ENCODE measurements at regions not wholly inside any gene's neighbourhood (a gene's known extent, or its start where the extent isn't known, plus 50 kb on each side); places are given as distances from the start of the nearest gene placed in this dataset.
A peak's percentile ranks its signal among the peaks of the same experiment; 100 is the strongest.
"Not testable (repeated sequence)": the region's sequence is repeated elsewhere in the genome, so short reads cannot be mapped to it uniquely, and the experiment has no call there.

- Histone ChIP-seq H3K4me1 (no peaks in the 10 kb centered on the region), H3K4me3 (no peak overlapping the region), H3K27me3 (no peaks in the 10 kb centered on the region), H3K27ac (no peak overlapping the region), H3K36me3 (no peaks in the 10 kb centered on the region), H3K9me3 (no peaks in the 10 kb centered on the region)
- ATAC-seq (ENCODE audit: low FRiP score in 2 of 2) = no peak
- WGBS, 2 donors = 60 to 67% methylated on average over 2 of the region's 2 CpGs
- no peak for DNase-seq
- TF ChIP-seq POLR2A (IDR thresholded peaks at IDR 0.05) (no peak), POLR2AphosphoS5 (IDR thresholded peaks at IDR 0.05) (no peak), EP300 (IDR thresholded peaks at IDR 0.05) (no peak), CTCF (IDR thresholded peaks at IDR 0.05) (no peak)
Measured at GRCh38 chr3:89923921-89924610, 816.6 kb downstream of the EPHA3 start.

- TF ChIP-seq EP300 (IDR thresholded peaks at IDR 0.05) (no peak), POLR2A (IDR thresholded peaks at IDR 0.05) (no peak), CTCF (IDR thresholded peaks at IDR 0.05) (no peak), POLR2AphosphoS5 (IDR thresholded peaks at IDR 0.05) (no peak)
- Histone ChIP-seq H3K27me3 (no peaks in the 10 kb centered on the region), H3K4me1 (no peaks in the 10 kb centered on the region), H3K27ac (no peak overlapping the region), H3K9me3 (no peaks in the 10 kb centered on the region), H3K4me3 (no peak overlapping the region), H3K36me3 (no peaks in the 10 kb centered on the region)
- DNase-seq = no peak
- ATAC-seq (ENCODE audit: low FRiP score in 2 of 2) = no peak
- WGBS, 2 donors = 72 to 78% methylated on average over 3 of the region's 3 CpGs
Measured at GRCh38 chr3:89925976-89926375, 818.6 kb downstream of the EPHA3 start.

GRCh38 chr3:89932882-89933281 is 825.5 kb downstream of the EPHA3 start:
- 79 to 100% methylated on average over 1 to 5 of the region's 5 CpGs for WGBS, 2 donors
- Histone ChIP-seq H3K27me3 (no peaks in the 10 kb centered on the region), H3K4me3 (no peak overlapping the region), H3K4me1 (no peaks in the 10 kb centered on the region), H3K27ac (no peak overlapping the region), H3K36me3 (no peaks in the 10 kb centered on the region), H3K9me3 (peaks cover 0 to 10% (median 0%) of the 10 kb centered on the region in 4 donors)
- TF ChIP-seq POLR2AphosphoS5 (IDR thresholded peaks at IDR 0.05) (no peak), POLR2A (IDR thresholded peaks at IDR 0.05) (no peak), EP300 (IDR thresholded peaks at IDR 0.05) (no peak), CTCF (IDR thresholded peaks at IDR 0.05) (no peak)
- DNase-seq (no peak), ATAC-seq (ENCODE audit: low FRiP score in 2 of 2) (no peak)

- 92 to 99% methylated on average over 11 to 12 of the region's 14 CpGs for WGBS, 2 donors
- not testable (repeated sequence) for H3K9me3 ChIP-seq
Measured at GRCh38 chr3:89944461-89944860, 837.0 kb downstream of the EPHA3 start.

GRCh38 chr3:89946884-89947283 is 839.5 kb downstream of the EPHA3 start:
- H3K27ac ChIP-seq = no peak overlapping the region
- 43 to 60% methylated on average over 1 of the region's 1 CpG for WGBS, 2 donors
- H3K4me1 ChIP-seq = no peaks in the 10 kb centered on the region
- H3K4me3 ChIP-seq = no peak overlapping the region
- DNase-seq (no peak), ATAC-seq (ENCODE audit: low FRiP score in 2 of 2) (no peak)
- H3K36me3 ChIP-seq = no peaks in the 10 kb centered on the region
- no peak for TF ChIP-seq EP300 (IDR thresholded peaks at IDR 0.05)
- no peak for TF ChIP-seq POLR2A (IDR thresholded peaks at IDR 0.05)
- no peak for TF ChIP-seq CTCF (IDR thresholded peaks at IDR 0.05)
- no peak for TF ChIP-seq POLR2AphosphoS5 (IDR thresholded peaks at IDR 0.05)
- H3K9me3 ChIP-seq = no peaks in the 10 kb centered on the region
- no peaks in the 10 kb centered on the region for H3K27me3 ChIP-seq

More at GRCh38 chr3:89944461-89944860, 837.0 kb downstream of the EPHA3 start:
- H3K27ac ChIP-seq; H3K4me1 ChIP-seq; H3K36me3 ChIP-seq; H3K27me3 ChIP-seq; ATAC-seq (ENCODE audit: low FRiP score in 2 of 2); H3K4me3 ChIP-seq: not testable (repeated sequence)
- peak in 1 of 2 donors; percentile 9 for DNase-seq
